ENCODE measurements at regions not wholly inside any gene's neighbourhood (a gene's known extent, or its start where the extent isn't known, plus 50 kb on each side); places are given as distances from the start of the nearest gene placed in this dataset.

DNA sequence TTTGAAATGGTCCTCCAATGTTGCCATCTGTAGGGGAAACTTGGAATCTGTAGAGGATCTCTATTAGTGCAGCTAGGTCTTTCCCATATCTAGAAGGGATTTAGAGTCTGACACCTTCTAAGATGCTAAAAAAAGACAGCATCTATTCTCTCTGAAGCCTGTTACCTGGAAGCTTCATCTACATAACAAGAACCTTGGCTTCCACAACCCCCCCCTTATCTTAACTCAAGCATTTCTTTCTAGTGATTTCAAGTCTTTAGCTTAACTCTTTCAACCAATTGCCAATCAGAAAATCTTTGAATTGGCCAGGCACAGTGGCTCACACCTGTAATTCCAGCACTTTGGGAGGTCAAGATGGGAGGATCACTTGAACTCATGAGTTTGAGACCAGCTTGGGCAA, 543.3 kb downstream of the TRHDE start:
- Histone ChIP-seq H3K9me3 (ENCODE audit: low read length) (peaks cover 4% of the 10 kb centered on the region; the same call in 1 of the 2 replicates), H3K79me2 (ENCODE audit: low read length) (no peaks in the 10 kb centered on the region), H3K4me1 (ENCODE audit: low read length) (no peaks in the 10 kb centered on the region), H3K36me3 (ENCODE audit: insufficient read depth, low read length) (no peaks in the 10 kb centered on the region), H3K4me2 (ENCODE audit: low read depth, low read length, poor library complexity, severe bottlenecking) (no peak overlapping the region), H3K9me2 (replicated peaks; ENCODE audit: insufficient read depth, low read length) (no peaks in the 10 kb centered on the region), H3K27ac (ENCODE audit: low read length) (no peak overlapping the region), H4K20me1 (ENCODE audit: insufficient read depth, low read depth, low read length) (no peaks in the 10 kb centered on the region), H3K27me3 (ENCODE audit: low read length) (no peaks in the 10 kb centered on the region), H3K4me3 (ENCODE audit: low read length) (no peak overlapping the region), H2AFZ (ENCODE audit: low read length) (no peak overlapping the region), H3K9ac (ENCODE audit: low read length) (no peak overlapping the region)
- no peak for DNase-seq

DNA sequence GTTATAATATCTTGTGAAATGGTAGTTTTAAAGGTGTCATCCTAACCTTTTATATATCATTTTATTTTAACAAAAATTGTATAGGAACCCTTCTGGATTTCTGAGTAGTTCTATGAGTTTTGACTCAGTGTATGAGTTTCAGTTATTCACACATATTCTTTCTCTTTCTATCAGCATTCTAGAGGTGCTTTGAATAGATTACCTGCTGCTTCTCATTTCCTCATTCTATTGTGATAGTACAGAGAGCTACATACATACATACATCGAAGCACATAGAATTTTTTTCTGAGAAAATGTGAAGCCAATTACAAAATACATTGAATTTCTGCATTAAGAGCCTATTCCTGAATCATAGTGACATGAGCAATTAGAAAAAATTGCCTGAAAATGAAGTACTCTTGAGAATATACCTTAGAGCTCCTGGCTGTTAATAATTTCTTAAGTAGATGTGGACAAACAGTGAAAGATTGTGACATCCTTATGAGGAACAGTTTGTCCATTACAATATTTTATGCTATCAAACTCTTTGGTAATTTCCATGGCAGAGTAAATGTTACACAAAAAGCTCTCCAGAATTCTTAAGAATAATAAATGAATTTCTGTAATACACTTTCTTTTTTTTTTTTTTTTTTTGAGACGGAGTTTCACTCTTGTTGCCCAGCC, 556.6 kb downstream of the TRHDE start:
- no peaks in the 10 kb centered on the region for H4K20me1 ChIP-seq (ENCODE audit: insufficient read depth, low read depth, low read length)
- H3K79me2 ChIP-seq (ENCODE audit: low read length), result no peaks in the 10 kb centered on the region
- no peaks in the 10 kb centered on the region for H3K27me3 ChIP-seq (ENCODE audit: low read length)
- H3K27ac ChIP-seq (ENCODE audit: low read length), result no peak overlapping the region
- H2AFZ ChIP-seq (ENCODE audit: low read length), result no peak overlapping the region
- no peaks in the 10 kb centered on the region for H3K36me3 ChIP-seq (ENCODE audit: insufficient read depth, low read length)
- DNase-seq, result no peak
- no peaks in the 10 kb centered on the region for H3K4me1 ChIP-seq (ENCODE audit: low read length)
- H3K4me2 ChIP-seq (ENCODE audit: low read depth, low read length, poor library complexity, severe bottlenecking), result no peak overlapping the region
- H3K4me3 ChIP-seq (ENCODE audit: low read length), result no peak overlapping the region
- no peak overlapping the region for H3K9ac ChIP-seq (ENCODE audit: low read length)
- H3K9me3 ChIP-seq (ENCODE audit: low read length), result no peaks in the 10 kb centered on the region
- no peaks in the 10 kb centered on the region; the same call in 1 of the 2 replicates for H3K9me2 ChIP-seq (replicated peaks; ENCODE audit: insufficient read depth, low read length)

- Histone ChIP-seq H3K27me3 (ENCODE audit: low read length) (no peaks in the 10 kb centered on the region), H3K79me2 (ENCODE audit: low read length) (no peaks in the 10 kb centered on the region), H3K9me2 (replicated peaks; ENCODE audit: insufficient read depth, low read length) (no peaks in the 10 kb centered on the region; the same call in 1 of the 2 replicates), H2AFZ (ENCODE audit: low read length) (no peak overlapping the region), H3K4me1 (ENCODE audit: low read length) (no peaks in the 10 kb centered on the region), H3K27ac (ENCODE audit: low read length) (no peak overlapping the region), H3K4me3 (ENCODE audit: low read length) (no peak overlapping the region), H4K20me1 (ENCODE audit: insufficient read depth, low read depth, low read length) (no peaks in the 10 kb centered on the region), H3K4me2 (ENCODE audit: low read depth, low read length, poor library complexity, severe bottlenecking) (no peak overlapping the region), H3K9ac (ENCODE audit: low read length) (no peak overlapping the region), H3K36me3 (ENCODE audit: insufficient read depth, low read length) (no peaks in the 10 kb centered on the region), H3K9me3 (ENCODE audit: low read length) (no peaks in the 10 kb centered on the region)
- no peak for DNase-seq
Measured at GRCh38 chr12:72829838-72830237, 557.7 kb downstream of the TRHDE start.

DNA sequence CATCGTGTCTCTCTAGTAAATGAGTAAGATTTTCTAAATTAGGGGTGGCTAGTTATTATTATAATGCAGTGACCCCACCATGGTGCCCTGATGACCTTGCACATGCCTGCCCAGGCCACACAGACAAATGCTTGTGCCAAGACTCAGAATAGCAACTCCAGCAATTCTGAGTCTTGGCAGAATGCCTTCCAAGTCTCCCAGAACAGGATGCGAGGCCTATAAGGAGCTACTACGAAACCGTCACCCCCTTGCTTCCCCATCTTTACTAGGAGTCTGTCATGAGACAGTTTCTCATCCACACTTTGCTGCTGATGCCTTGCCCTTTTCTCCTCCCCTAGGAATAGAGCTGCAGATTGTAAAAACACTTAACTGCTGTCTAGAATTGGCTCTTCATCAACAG, 559.9 kb downstream of the TRHDE start:
- Histone ChIP-seq H3K9ac (ENCODE audit: low read length) (no peak overlapping the region), H3K27me3 (ENCODE audit: low read length) (no peaks in the 10 kb centered on the region), H3K4me2 (ENCODE audit: low read depth, low read length, poor library complexity, severe bottlenecking) (no peak overlapping the region), H3K4me1 (ENCODE audit: low read length) (no peaks in the 10 kb centered on the region), H3K79me2 (ENCODE audit: low read length) (no peaks in the 10 kb centered on the region), H3K4me3 (ENCODE audit: low read length) (no peak overlapping the region), H3K36me3 (ENCODE audit: insufficient read depth, low read length) (no peaks in the 10 kb centered on the region), H3K27ac (ENCODE audit: low read length) (no peak overlapping the region), H3K9me3 (ENCODE audit: low read length) (no peaks in the 10 kb centered on the region), H3K9me2 (replicated peaks; ENCODE audit: insufficient read depth, low read length) (no peaks in the 10 kb centered on the region; the same call in 1 of the 2 replicates), H4K20me1 (ENCODE audit: insufficient read depth, low read depth, low read length) (no peaks in the 10 kb centered on the region), H2AFZ (ENCODE audit: low read length) (no peak overlapping the region)
- no peak for DNase-seq

DNA sequence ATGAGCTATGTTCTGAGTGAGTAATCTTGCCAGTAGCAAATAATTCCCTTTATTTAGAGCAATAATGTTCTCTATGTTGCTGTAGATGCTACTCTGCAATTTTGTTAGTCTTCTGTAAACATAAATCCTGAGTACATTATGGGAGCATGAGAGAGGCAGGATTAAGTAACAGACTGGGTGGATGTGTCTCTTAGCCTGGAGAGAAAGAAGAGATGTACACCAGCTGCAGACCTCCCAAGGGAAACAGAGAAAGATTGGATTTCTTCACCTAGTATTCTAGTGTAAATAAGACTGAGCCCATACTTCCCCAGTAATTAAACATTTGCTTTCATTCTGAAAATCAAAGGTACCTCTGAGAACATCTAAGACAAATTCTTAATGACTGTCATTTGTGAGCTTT, 564.0 kb downstream of the TRHDE start:
- no peak for DNase-seq
- H3K9me3 ChIP-seq (ENCODE audit: low read length), result peaks cover 13% of the 10 kb centered on the region
- no peak overlapping the region for H3K4me2 ChIP-seq (ENCODE audit: low read depth, low read length, poor library complexity, severe bottlenecking)
- no peaks in the 10 kb centered on the region for H3K4me1 ChIP-seq (ENCODE audit: low read length)
- H3K27ac ChIP-seq (ENCODE audit: low read length), result no peak overlapping the region
- no peak overlapping the region for H2AFZ ChIP-seq (ENCODE audit: low read length)
- no peaks in the 10 kb centered on the region for H4K20me1 ChIP-seq (ENCODE audit: insufficient read depth, low read depth, low read length)
- no peak overlapping the region for H3K4me3 ChIP-seq (ENCODE audit: low read length)
- H3K36me3 ChIP-seq (ENCODE audit: insufficient read depth, low read length), result no peaks in the 10 kb centered on the region
- no peaks in the 10 kb centered on the region for H3K27me3 ChIP-seq (ENCODE audit: low read length)
- no peaks in the 10 kb centered on the region for H3K9me2 ChIP-seq (replicated peaks; ENCODE audit: insufficient read depth, low read length)
- H3K79me2 ChIP-seq (ENCODE audit: low read length), result no peaks in the 10 kb centered on the region
- H3K9ac ChIP-seq (ENCODE audit: low read length), result no peak overlapping the region

DNA sequence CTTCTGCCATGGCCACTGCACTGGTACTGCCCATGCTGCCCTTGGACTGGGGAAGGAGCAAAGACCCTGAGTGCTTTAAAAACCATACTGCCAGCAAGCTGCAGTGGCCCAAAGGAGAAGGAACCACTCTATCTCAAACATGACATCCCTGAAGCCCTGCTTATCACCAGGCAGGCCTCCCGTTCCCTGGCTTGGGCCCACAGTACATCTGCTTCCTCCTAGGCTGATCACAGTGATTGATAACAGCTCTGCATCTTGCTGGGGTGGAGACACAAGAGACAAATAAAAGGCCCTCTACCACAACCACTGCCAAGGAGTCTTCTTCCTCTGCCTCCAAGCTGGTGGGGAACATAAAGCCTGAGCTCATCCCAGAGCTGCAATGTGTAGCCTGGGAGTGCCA, 567.5 kb downstream of the TRHDE start:
- no peak overlapping the region for H3K4me3 ChIP-seq (ENCODE audit: low read length)
- peaks cover 23% of the 10 kb centered on the region for H3K9me3 ChIP-seq (ENCODE audit: low read length)

GRCh38 chr12:72863671-72864070, 591.5 kb downstream of the TRHDE start:
- no peak for DNase-seq

More for the DNA sequence above, 567.5 kb downstream of the TRHDE start:
- no peaks in the 10 kb centered on the region for H4K20me1 ChIP-seq (ENCODE audit: insufficient read depth, low read depth, low read length)
- H2AFZ ChIP-seq (ENCODE audit: low read length), result no peak overlapping the region
- no peaks in the 10 kb centered on the region for H3K4me1 ChIP-seq (ENCODE audit: low read length)
- no peaks in the 10 kb centered on the region for H3K36me3 ChIP-seq (ENCODE audit: insufficient read depth, low read length)
- H3K79me2 ChIP-seq (ENCODE audit: low read length), result no peaks in the 10 kb centered on the region
- no peaks in the 10 kb centered on the region for H3K27me3 ChIP-seq (ENCODE audit: low read length)
- no peak for DNase-seq
- H3K9me2 ChIP-seq (replicated peaks; ENCODE audit: insufficient read depth, low read length), result no peaks in the 10 kb centered on the region
- H3K4me2 ChIP-seq (ENCODE audit: low read depth, low read length, poor library complexity, severe bottlenecking), result no peak overlapping the region
- H3K9ac ChIP-seq (ENCODE audit: low read length), result no peak overlapping the region
- H3K27ac ChIP-seq (ENCODE audit: low read length), result no peak overlapping the region

DNA sequence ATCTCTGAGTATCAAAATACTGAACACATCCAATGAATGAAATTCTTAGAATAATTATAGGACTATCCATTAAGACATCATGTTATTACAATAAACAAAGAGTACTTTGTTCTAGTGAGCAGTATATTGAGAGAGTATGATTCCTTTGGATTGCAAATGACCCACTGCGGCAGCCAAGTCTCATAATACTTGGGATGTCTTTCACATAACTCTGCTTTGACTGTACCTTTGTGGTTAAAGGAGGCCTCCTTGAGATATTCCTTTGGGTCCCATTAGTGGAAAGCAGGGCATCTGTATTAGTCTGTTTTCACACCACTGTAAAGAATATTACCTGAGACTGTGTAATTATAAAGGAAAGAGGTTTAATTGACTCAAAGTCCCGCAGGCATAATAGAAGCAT, 593.8 kb downstream of the TRHDE start:
- no peak overlapping the region for H3K4me2 ChIP-seq (ENCODE audit: low read depth, low read length, poor library complexity, severe bottlenecking)
- DNase-seq, result no peak
- H3K9me2 ChIP-seq (replicated peaks; ENCODE audit: insufficient read depth, low read length), result no peaks in the 10 kb centered on the region
- no peak overlapping the region for H2AFZ ChIP-seq (ENCODE audit: low read length)
- H3K79me2 ChIP-seq (ENCODE audit: low read length), result no peaks in the 10 kb centered on the region
- H3K36me3 ChIP-seq (ENCODE audit: insufficient read depth, low read length), result no peaks in the 10 kb centered on the region
- no peak overlapping the region for H3K9ac ChIP-seq (ENCODE audit: low read length)
- H3K27me3 ChIP-seq (ENCODE audit: low read length), result no peaks in the 10 kb centered on the region
- no peaks in the 10 kb centered on the region for H4K20me1 ChIP-seq (ENCODE audit: insufficient read depth, low read depth, low read length)
- no peak overlapping the region for H3K27ac ChIP-seq (ENCODE audit: low read length)
- peaks cover 15% of the 10 kb centered on the region for H3K9me3 ChIP-seq (ENCODE audit: low read length)
- no peak overlapping the region for H3K4me3 ChIP-seq (ENCODE audit: low read length)
- H3K4me1 ChIP-seq (ENCODE audit: low read length), result no peaks in the 10 kb centered on the region

More at GRCh38 chr12:72863671-72864070, 591.5 kb downstream of the TRHDE start:
- no peak overlapping the region for H3K27ac ChIP-seq (ENCODE audit: low read length)
- no peak overlapping the region for H3K4me2 ChIP-seq (ENCODE audit: low read depth, low read length, poor library complexity, severe bottlenecking)
- H3K27me3 ChIP-seq (ENCODE audit: low read length), result no peaks in the 10 kb centered on the region
- H3K9me3 ChIP-seq (ENCODE audit: low read length), result peaks cover 11% of the 10 kb centered on the region
- no peaks in the 10 kb centered on the region for H3K4me1 ChIP-seq (ENCODE audit: low read length)
- H4K20me1 ChIP-seq (ENCODE audit: insufficient read depth, low read depth, low read length), result no peaks in the 10 kb centered on the region
- H2AFZ ChIP-seq (ENCODE audit: low read length), result no peak overlapping the region
- H3K4me3 ChIP-seq (ENCODE audit: low read length), result no peak overlapping the region
- H3K79me2 ChIP-seq (ENCODE audit: low read length), result no peaks in the 10 kb centered on the region
- no peak overlapping the region for H3K9ac ChIP-seq (ENCODE audit: low read length)
- H3K36me3 ChIP-seq (ENCODE audit: insufficient read depth, low read length), result no peaks in the 10 kb centered on the region
- H3K9me2 ChIP-seq (replicated peaks; ENCODE audit: insufficient read depth, low read length), result no peaks in the 10 kb centered on the region
